ENCODE measurements at regions not wholly inside any gene's neighbourhood (a gene's known extent, or its start where the extent isn't known, plus 50 kb on each side); places are given as distances from the start of the nearest gene placed in this dataset.
"Not testable (repeated sequence)": the region's sequence is repeated elsewhere in the genome, so short reads cannot be mapped to it uniquely, and the experiment has no call there.

- in situ Hi-C loops (cut with MboI; ENCODE audit: low sequenced_read_pairs): no loop called here
Measured at GRCh38 chr6:144519426-144519825, 234.3 kb downstream of the UTRN start.

- in situ Hi-C loops (cut with MboI; ENCODE audit: low sequenced_read_pairs): no loop called here
Measured at GRCh38 chr6:144528743-144529425, 243.7 kb downstream of the UTRN start.

GRCh38 chr6:144530118-144530517, 245.0 kb downstream of the UTRN start:
- in situ Hi-C loops (cut with MboI; ENCODE audit: low sequenced_read_pairs): no loop called here

- in situ Hi-C loops (cut with MboI; ENCODE audit: low sequenced_read_pairs): not testable (repeated sequence)
Measured at GRCh38 chr6:144532238-144532637, 247.1 kb downstream of the UTRN start.

- in situ Hi-C loops (cut with MboI; ENCODE audit: low sequenced_read_pairs): no loop called here
Measured at GRCh38 chr6:144534180-144534579, 249.0 kb downstream of the UTRN start.

GRCh38 chr6:144535630-144536029, 250.5 kb downstream of the UTRN start:
- in situ Hi-C loops (cut with MboI; ENCODE audit: low sequenced_read_pairs): no loop called here

GRCh38 chr6:144536079-144536478, 250.9 kb downstream of the UTRN start:
- in situ Hi-C loops (cut with MboI; ENCODE audit: low sequenced_read_pairs): no loop called here

GRCh38 chr6:144543006-144543871, 258.1 kb downstream of the UTRN start:
- in situ Hi-C loops (cut with MboI; ENCODE audit: low sequenced_read_pairs): no loop called here

GRCh38 chr6:144544266-144544830, 259.2 kb downstream of the UTRN start:
- in situ Hi-C loops (cut with MboI; ENCODE audit: low sequenced_read_pairs): no loop called here

GRCh38 chr6:144546807-144547206, 261.7 kb downstream of the UTRN start:
- in situ Hi-C loops (cut with MboI; ENCODE audit: low sequenced_read_pairs): no loop called here

GRCh38 chr6:144547409-144547808, 262.3 kb downstream of the UTRN start:
- in situ Hi-C loops (cut with MboI; ENCODE audit: low sequenced_read_pairs): no loop called here

- in situ Hi-C loops (cut with MboI; ENCODE audit: low sequenced_read_pairs): no loop called here
Measured at GRCh38 chr6:144548536-144548935, 263.4 kb downstream of the UTRN start.

- in situ Hi-C loops (cut with MboI; ENCODE audit: low sequenced_read_pairs): no loop called here
Measured at GRCh38 chr6:144549837-144550747, 265.0 kb downstream of the UTRN start.

GRCh38 chr6:144551339-144551738, 266.2 kb downstream of the UTRN start:
- in situ Hi-C loops (cut with MboI; ENCODE audit: low sequenced_read_pairs): no loop called here

- in situ Hi-C loops (cut with MboI; ENCODE audit: low sequenced_read_pairs): no loop called here
Measured at GRCh38 chr6:144555066-144555465, 269.9 kb downstream of the UTRN start.

GRCh38 chr6:144559865-144560593, 274.9 kb downstream of the UTRN start:
- in situ Hi-C loops (cut with MboI; ENCODE audit: low sequenced_read_pairs): no loop called here

GRCh38 chr6:144561455-144562043, 276.4 kb downstream of the UTRN start:
- in situ Hi-C loops (cut with MboI; ENCODE audit: low sequenced_read_pairs): no loop called here

- in situ Hi-C loops (cut with MboI; ENCODE audit: low sequenced_read_pairs): no loop called here
Measured at GRCh38 chr6:144564202-144564601, 279.1 kb downstream of the UTRN start.

- in situ Hi-C loops (cut with MboI; ENCODE audit: low sequenced_read_pairs): no loop called here
Measured at GRCh38 chr6:144566868-144567615, 281.9 kb downstream of the UTRN start.
